VCaP (cell line): ENCODE measurements at regions not wholly inside any gene's neighbourhood (a gene's known extent, or its start where the extent isn't known, plus 50 kb on each side); places are given as distances from the start of the nearest gene placed in this dataset.

Experiments
- H3K27ac ChIP-seq: fragments of 450-650 bp; 2 replicates; pipeline ENCODE4 v1.5.1; 2017
- CTCF ChIP-seq: fragments of 450-650 bp; conservative IDR thresholded peaks from 2 replicates; pipeline ENCODE4 v1.5.1; 2017; ENCODE audit warnings: mild to moderate bottlenecking, moderate library complexity

- H3K27ac ChIP-seq, result no peak overlapping the region
- no peak for TF ChIP-seq CTCF
Observed at GRCh38 chr6:14732844-14733757, 512.8 kb upstream of the JARID2 start.

GRCh38 chr6:14734052-14734415 is 511.8 kb upstream of the JARID2 start:
- no peak for TF ChIP-seq CTCF
- no peak overlapping the region for H3K27ac ChIP-seq

- no peak overlapping the region for H3K27ac ChIP-seq
- no peak for TF ChIP-seq CTCF
Observed at GRCh38 chr6:14734416-14735340, 511.2 kb upstream of the JARID2 start.

GRCh38 chr6:14735956-14736486 is 509.8 kb upstream of the JARID2 start:
- no peak for TF ChIP-seq CTCF
- no peak overlapping the region for H3K27ac ChIP-seq

- no peak for TF ChIP-seq CTCF
- no peak overlapping the region for H3K27ac ChIP-seq
Observed at GRCh38 chr6:14736554-14736953, 509.3 kb upstream of the JARID2 start.

GRCh38 chr6:14738497-14738896 is 507.4 kb upstream of the JARID2 start:
- no peak for TF ChIP-seq CTCF
- H3K27ac ChIP-seq, result no peak overlapping the region

GRCh38 chr6:14738933-14739332 is 506.9 kb upstream of the JARID2 start:
- H3K27ac ChIP-seq, result no peak overlapping the region
- TF ChIP-seq CTCF, result no peak
